ENCODE measurements at regions not wholly inside any gene's neighbourhood (a gene's known extent, or its start where the extent isn't known, plus 50 kb on each side); places are given as distances from the start of the nearest gene placed in this dataset.

GRCh38 chr5:159673538-159673937, 242.7 kb upstream of the ADRA1B start:
- no peak for TF ChIP-seq CTCF (IDR thresholded peaks at IDR 0.05; ENCODE audit: borderline replicate concordance, extremely low read depth, low read length, poor library complexity, severe bottlenecking)
- no peak for TF ChIP-seq EZH2 (IDR thresholded peaks at IDR 0.05; ENCODE audit: borderline replicate concordance, low read depth, low read length, severe bottlenecking)
